ENCODE measurements at regions not wholly inside any gene's neighbourhood (a gene's known extent, or its start where the extent isn't known, plus 50 kb on each side); places are given as distances from the start of the nearest gene placed in this dataset.

DNA sequence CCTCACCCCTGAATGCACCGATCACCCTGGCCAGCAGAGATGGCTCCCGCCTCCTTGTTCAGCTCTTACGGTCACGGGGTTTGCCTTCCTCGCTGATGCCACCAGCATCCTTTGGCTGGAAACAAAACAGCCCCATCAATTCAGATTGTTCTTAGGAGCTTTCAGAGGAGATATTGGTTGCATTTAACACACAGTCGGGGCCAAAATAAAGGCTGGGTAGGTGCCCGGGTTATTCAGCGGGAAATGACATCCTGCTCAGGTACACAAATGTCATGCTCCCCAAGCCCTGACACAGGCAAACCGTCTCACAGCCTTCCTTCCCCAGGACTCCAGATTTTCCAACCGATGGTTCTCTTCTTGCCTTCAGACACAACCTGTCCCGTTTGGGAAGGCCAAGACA lies 62.4 kb upstream of the MEF2A start:
- TF ChIP-seq, protein P1, sequence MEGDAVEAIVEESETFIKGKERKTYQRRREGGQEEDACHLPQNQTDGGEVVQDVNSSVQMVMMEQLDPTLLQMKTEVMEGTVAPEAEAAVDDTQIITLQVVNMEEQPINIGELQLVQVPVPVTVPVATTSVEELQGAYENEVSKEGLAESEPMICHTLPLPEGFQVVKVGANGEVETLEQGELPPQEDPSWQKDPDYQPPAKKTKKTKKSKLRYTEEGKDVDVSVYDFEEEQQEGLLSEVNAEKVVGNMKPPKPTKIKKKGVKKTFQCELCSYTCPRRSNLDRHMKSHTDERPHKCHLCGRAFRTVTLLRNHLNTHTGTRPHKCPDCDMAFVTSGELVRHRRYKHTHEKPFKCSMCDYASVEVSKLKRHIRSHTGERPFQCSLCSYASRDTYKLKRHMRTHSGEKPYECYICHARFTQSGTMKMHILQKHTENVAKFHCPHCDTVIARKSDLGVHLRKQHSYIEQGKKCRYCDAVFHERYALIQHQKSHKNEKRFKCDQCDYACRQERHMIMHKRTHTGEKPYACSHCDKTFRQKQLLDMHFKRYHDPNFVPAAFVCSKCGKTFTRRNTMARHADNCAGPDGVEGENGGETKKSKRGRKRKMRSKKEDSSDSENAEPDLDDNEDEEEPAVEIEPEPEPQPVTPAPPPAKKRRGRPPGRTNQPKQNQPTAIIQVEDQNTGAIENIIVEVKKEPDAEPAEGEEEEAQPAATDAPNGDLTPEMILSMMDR (IDR thresholded peaks at IDR 0.05; ENCODE audit: low read depth, low read length, poor library complexity, severe bottlenecking) = no peak
- no peak for TF ChIP-seq EZH2phosphoT487 (IDR thresholded peaks at IDR 0.05; ENCODE audit: borderline replicate concordance, low read length)
- peaks cover 15% of the 10 kb centered on the region for H3F3A ChIP-seq (ENCODE audit: control insufficient read depth, insufficient read depth)
- H3K4me3 ChIP-seq (ENCODE audit: low read length) = peak overlapping the region; percentile 57
- H3K27ac ChIP-seq (ENCODE audit: low read depth, low read length) = peak overlapping the region; percentile 84
- peaks cover 19% of the 10 kb centered on the region for H3K79me2 ChIP-seq (ENCODE audit: control insufficient read depth, low read length)
- peak overlapping the region; percentile 83 for H3K4me2 ChIP-seq (ENCODE audit: low read length)
- peaks cover 4% of the 10 kb centered on the region; the same call in 1 of the 2 replicates for H3K36me3 ChIP-seq (ENCODE audit: control insufficient read depth, low read length)
- H3K9me3 ChIP-seq (ENCODE audit: control insufficient read depth, insufficient read depth, low read length) = no peaks in the 10 kb centered on the region
- no peaks in the 10 kb centered on the region for H3K27me3 ChIP-seq (ENCODE audit: control insufficient read depth, low read length)
- no peaks in the 10 kb centered on the region for H4K20me1 ChIP-seq (ENCODE audit: control insufficient read depth, insufficient read depth, low read depth, low read length)
- no peaks in the 10 kb centered on the region for H3K9me2 ChIP-seq (replicated peaks; ENCODE audit: control insufficient read depth, low read length)
- H3K4me1 ChIP-seq (ENCODE audit: control insufficient read depth, low read length) = peaks cover 69% of the 10 kb centered on the region

GRCh38 chr15:99504071-99504822 lies 61.5 kb upstream of the MEF2A start:
- Histone ChIP-seq H3K4me3 (ENCODE audit: low read length) (peak overlapping the region; percentile 57), H3K79me2 (ENCODE audit: control insufficient read depth, low read length) (peaks cover 24% of the 10 kb centered on the region), H3K9me3 (ENCODE audit: control insufficient read depth, insufficient read depth, low read length) (no peaks in the 10 kb centered on the region), H3K36me3 (ENCODE audit: control insufficient read depth, low read length) (peaks cover 4% of the 10 kb centered on the region; the same call in 1 of the 2 replicates), H3K27me3 (ENCODE audit: control insufficient read depth, low read length) (no peaks in the 10 kb centered on the region), H3F3A (ENCODE audit: control insufficient read depth, insufficient read depth) (peaks cover 23% of the 10 kb centered on the region), H3K4me1 (ENCODE audit: control insufficient read depth, low read length) (peaks cover 77% of the 10 kb centered on the region), H3K27ac (ENCODE audit: low read depth, low read length) (peak overlapping the region; percentile 84), H4K20me1 (ENCODE audit: control insufficient read depth, insufficient read depth, low read depth, low read length) (no peaks in the 10 kb centered on the region), H3K9me2 (replicated peaks; ENCODE audit: control insufficient read depth, low read length) (no peaks in the 10 kb centered on the region), H3K4me2 (ENCODE audit: low read length) (peak overlapping the region; percentile 83)
- TF ChIP-seq, protein P1 (IDR thresholded peaks at IDR 0.05; ENCODE audit: low read depth, low read length, poor library complexity, severe bottlenecking) = no peak
- no peak for TF ChIP-seq EZH2phosphoT487 (IDR thresholded peaks at IDR 0.05; ENCODE audit: borderline replicate concordance, low read length)

- no peak for TF ChIP-seq EZH2phosphoT487 (IDR thresholded peaks at IDR 0.05; ENCODE audit: borderline replicate concordance, low read length)
- TF ChIP-seq, protein P1 (IDR thresholded peaks at IDR 0.05; ENCODE audit: low read depth, low read length, poor library complexity, severe bottlenecking) = peak; percentile 46
- Histone ChIP-seq H3K27ac (ENCODE audit: low read depth, low read length) (peak overlapping the region; percentile 84), H3K9me3 (ENCODE audit: control insufficient read depth, insufficient read depth, low read length) (no peaks in the 10 kb centered on the region), H4K20me1 (ENCODE audit: control insufficient read depth, insufficient read depth, low read depth, low read length) (no peaks in the 10 kb centered on the region), H3K79me2 (ENCODE audit: control insufficient read depth, low read length) (peaks cover 24% of the 10 kb centered on the region), H3K9me2 (replicated peaks; ENCODE audit: control insufficient read depth, low read length) (no peaks in the 10 kb centered on the region), H3K27me3 (ENCODE audit: control insufficient read depth, low read length) (no peaks in the 10 kb centered on the region), H3F3A (ENCODE audit: control insufficient read depth, insufficient read depth) (peaks cover 30% of the 10 kb centered on the region), H3K36me3 (ENCODE audit: control insufficient read depth, low read length) (peaks cover 4% of the 10 kb centered on the region; the same call in 1 of the 2 replicates), H3K4me1 (ENCODE audit: control insufficient read depth, low read length) (peaks cover 84% of the 10 kb centered on the region), H3K4me2 (ENCODE audit: low read length) (peak overlapping the region; percentile 83), H3K4me3 (ENCODE audit: low read length) (peak overlapping the region; percentile 57)
Measured at GRCh38 chr15:99504823-99505551, 60.8 kb upstream of the MEF2A start.
